ACC112 (cell line): ENCODE measurements at regions not wholly inside any gene's neighbourhood (a gene's known extent, or its start where the extent isn't known, plus 50 kb on each side); places are given as distances from the start of the nearest gene placed in this dataset.

ENCODE experiments used
- H2AFZ ChIP-seq: fragments of 200-600 bp; sonication (generic); one replicate; pipeline ENCODE4 v1.6.0; 2017; ENCODE audit warnings: antibody characterized with exemption, low read length; ENCODE audit not compliant: unreplicated experiment
- H3K27ac ChIP-seq: fragments of 200-600 bp; sonication (generic); 2 replicates; pipeline ENCODE4 v1.5.1; 2014; ENCODE audit warnings: low read depth, mild to moderate bottlenecking, antibody characterized with exemption, low read length, moderate library complexity
- H3K27me3 ChIP-seq: fragments of 200-600 bp; sonication (generic); 2 replicates; pipeline ENCODE4 v1.6.1; 2014; ENCODE audit warnings: mild to moderate bottlenecking, antibody characterized with exemption, low read length, moderate library complexity, mixed read lengths; ENCODE audit not compliant: insufficient read depth
- H3K36me3 ChIP-seq: fragments of 200-600 bp; sonication (generic); 2 replicates; pipeline ENCODE4 v1.6.1; 2016; ENCODE audit warnings: mild to moderate bottlenecking, antibody characterized with exemption, low read length, moderate library complexity, mixed read lengths; ENCODE audit not compliant: insufficient read depth
- H3K4me1 ChIP-seq: fragments of 200-600 bp; sonication (generic); one replicate; pipeline ENCODE4 v1.6.1; 2016; ENCODE audit warnings: low read length, mixed read lengths; ENCODE audit not compliant: insufficient read depth, unreplicated experiment, control insufficient read depth
- H3K4me3 ChIP-seq: fragments of 200-600 bp; sonication (generic); 2 replicates; pipeline ENCODE4 v1.5.1; 2014; ENCODE audit warnings: mild to moderate bottlenecking, low read depth, low read length
- H3K79me2 ChIP-seq: fragments of 200-600 bp; sonication (generic); one replicate; pipeline ENCODE4 v1.6.0; 2016; ENCODE audit warnings: low read length; ENCODE audit not compliant: control insufficient read depth, unreplicated experiment, insufficient read depth

GRCh38 chr6:44522871-44523270, 135.4 kb downstream of the CDC5L start:
- no peaks in the 10 kb centered on the region for H3K36me3 ChIP-seq
- no peaks in the 10 kb centered on the region for H3K4me1 ChIP-seq
- H3K27ac ChIP-seq, result no peak overlapping the region
- H3K79me2 ChIP-seq, result no peaks in the 10 kb centered on the region
- no peak overlapping the region for H3K4me3 ChIP-seq
- H3K27me3 ChIP-seq, result 0 out of 2 replicates have a peak, but pooled peaks cover 6% of the 10 kb centered on the region
- H2AFZ ChIP-seq, result no peak overlapping the region

GRCh38 chr6:44524476-44525227, 137.1 kb downstream of the CDC5L start:
- H3K27me3 ChIP-seq, result peaks cover 6% of the 10 kb centered on the region; the same call in 1 of the 2 replicates
- H3K4me1 ChIP-seq, result no peaks in the 10 kb centered on the region
- no peaks in the 10 kb centered on the region for H3K36me3 ChIP-seq
- no peak overlapping the region for H2AFZ ChIP-seq
- no peak overlapping the region for H3K4me3 ChIP-seq
- no peak overlapping the region for H3K27ac ChIP-seq
- no peaks in the 10 kb centered on the region for H3K79me2 ChIP-seq

- Histone ChIP-seq H3K79me2 (no peaks in the 10 kb centered on the region), H3K27me3 (peaks cover 14% of the 10 kb centered on the region), H3K4me1 (no peaks in the 10 kb centered on the region), H3K27ac (no peak overlapping the region), H2AFZ (no peak overlapping the region), H3K4me3 (no peak overlapping the region), H3K36me3 (no peaks in the 10 kb centered on the region)
Observed at GRCh38 chr6:44525761-44526351, 138.3 kb downstream of the CDC5L start.

- H3K36me3 ChIP-seq, result no peaks in the 10 kb centered on the region
- no peak overlapping the region for H3K4me3 ChIP-seq
- no peaks in the 10 kb centered on the region for H3K4me1 ChIP-seq
- H2AFZ ChIP-seq, result no peak overlapping the region
- H3K27ac ChIP-seq, result no peak overlapping the region
- no peaks in the 10 kb centered on the region for H3K79me2 ChIP-seq
- peaks cover 14% of the 10 kb centered on the region for H3K27me3 ChIP-seq
Observed at GRCh38 chr6:44527181-44527580, 139.7 kb downstream of the CDC5L start.

- Histone ChIP-seq H3K36me3 (no peaks in the 10 kb centered on the region), H3K79me2 (no peaks in the 10 kb centered on the region), H2AFZ (no peak overlapping the region), H3K27me3 (peaks cover 14% of the 10 kb centered on the region), H3K4me1 (no peaks in the 10 kb centered on the region), H3K27ac (no peak overlapping the region), H3K4me3 (no peak overlapping the region)
Observed at GRCh38 chr6:44527583-44528369, 140.3 kb downstream of the CDC5L start.

- no peaks in the 10 kb centered on the region for H3K79me2 ChIP-seq
- H3K27me3 ChIP-seq, result peaks cover 14% of the 10 kb centered on the region
- H3K36me3 ChIP-seq, result no peaks in the 10 kb centered on the region
Observed at GRCh38 chr6:44528370-44528644, 140.8 kb downstream of the CDC5L start.

GRCh38 chr6:44528716-44529115, 141.2 kb downstream of the CDC5L start:
- Histone ChIP-seq H3K4me3 (no peak overlapping the region), H3K79me2 (no peaks in the 10 kb centered on the region), H2AFZ (no peak overlapping the region), H3K27ac (no peak overlapping the region), H3K27me3 (peaks cover 14% of the 10 kb centered on the region), H3K4me1 (no peaks in the 10 kb centered on the region), H3K36me3 (no peaks in the 10 kb centered on the region)

More at GRCh38 chr6:44528370-44528644, 140.8 kb downstream of the CDC5L start:
- Histone ChIP-seq H2AFZ (no peak overlapping the region), H3K27ac (no peak overlapping the region), H3K4me3 (no peak overlapping the region), H3K4me1 (no peaks in the 10 kb centered on the region)

- Histone ChIP-seq H3K27ac (no peak overlapping the region), H3K27me3 (peaks cover 14% of the 10 kb centered on the region), H3K36me3 (no peaks in the 10 kb centered on the region)
Observed at GRCh38 chr6:44529146-44529905, 141.8 kb downstream of the CDC5L start.

GRCh38 chr6:44530209-44530909, 142.9 kb downstream of the CDC5L start:
- Histone ChIP-seq H3K36me3 (no peaks in the 10 kb centered on the region), H3K27me3 (peaks cover 14% of the 10 kb centered on the region), H3K79me2 (no peaks in the 10 kb centered on the region), H3K4me3 (no peak overlapping the region), H3K4me1 (no peaks in the 10 kb centered on the region), H2AFZ (no peak overlapping the region), H3K27ac (no peak overlapping the region)

More at GRCh38 chr6:44529146-44529905, 141.8 kb downstream of the CDC5L start:
- Histone ChIP-seq H3K4me3 (no peak overlapping the region), H3K4me1 (no peaks in the 10 kb centered on the region), H2AFZ (no peak overlapping the region), H3K79me2 (no peaks in the 10 kb centered on the region)

- H3K27ac ChIP-seq, result no peak overlapping the region
- no peak overlapping the region for H3K4me3 ChIP-seq
- H3K27me3 ChIP-seq, result peaks cover 14% of the 10 kb centered on the region
- no peaks in the 10 kb centered on the region for H3K36me3 ChIP-seq
- no peaks in the 10 kb centered on the region for H3K4me1 ChIP-seq
- H2AFZ ChIP-seq, result no peak overlapping the region
- no peaks in the 10 kb centered on the region for H3K79me2 ChIP-seq
Observed at GRCh38 chr6:44530910-44531234, 143.4 kb downstream of the CDC5L start.
